KOPT-K1 (cell line): ENCODE measurements at regions not wholly inside any gene's neighbourhood (a gene's known extent, or its start where the extent isn't known, plus 50 kb on each side); places are given as distances from the start of the nearest gene placed in this dataset.

Experiments
- H3K27ac ChIP-seq: fragments of 200-600 bp; sonication (generic); 2 replicates; pipeline ENCODE4 v1.5.1; 2016; ENCODE audit warnings: antibody characterized with exemption, mild to moderate bottlenecking, low read depth, low read length; ENCODE audit not compliant: poor library complexity, severe bottlenecking
- H3K36me3 ChIP-seq: fragments of 200-600 bp; sonication (generic); 2 replicates; pipeline ENCODE4 v1.5.1; 2017; ENCODE audit warnings: antibody characterized with exemption, mild to moderate bottlenecking, low read length, moderate library complexity; ENCODE audit not compliant: insufficient read depth
- H3K9me3 ChIP-seq: fragments of 200-600 bp; sonication (generic); 2 replicates; pipeline ENCODE4 v1.5.1; 2017; ENCODE audit warnings: antibody characterized with exemption, low read length, mild to moderate bottlenecking; ENCODE audit not compliant: insufficient read depth, poor library complexity, severe bottlenecking

- H3K9me3 ChIP-seq, result no peaks in the 10 kb centered on the region
- no peak overlapping the region for H3K27ac ChIP-seq
- no peaks in the 10 kb centered on the region for H3K36me3 ChIP-seq
Measured at GRCh38 chr6:120876931-120877330, 457.3 kb downstream of the TBC1D32 start.

- Histone ChIP-seq H3K27ac (no peak overlapping the region), H3K9me3 (no peaks in the 10 kb centered on the region), H3K36me3 (no peaks in the 10 kb centered on the region)
Measured at GRCh38 chr6:120876424-120876823, 457.9 kb downstream of the TBC1D32 start.

- no peaks in the 10 kb centered on the region for H3K9me3 ChIP-seq
- no peak overlapping the region for H3K27ac ChIP-seq
Measured at GRCh38 chr6:120875900-120876299, 458.4 kb downstream of the TBC1D32 start.

GRCh38 chr6:120874422-120874821, 459.9 kb downstream of the TBC1D32 start:
- Histone ChIP-seq H3K9me3 (no peaks in the 10 kb centered on the region), H3K27ac (no peak overlapping the region), H3K36me3 (no peaks in the 10 kb centered on the region)

More at GRCh38 chr6:120875900-120876299, 458.4 kb downstream of the TBC1D32 start:
- no peaks in the 10 kb centered on the region for H3K36me3 ChIP-seq

- Histone ChIP-seq H3K36me3 (no peaks in the 10 kb centered on the region), H3K9me3 (no peaks in the 10 kb centered on the region), H3K27ac (no peak overlapping the region)
Measured at GRCh38 chr6:120873125-120873865, 461.0 kb downstream of the TBC1D32 start.

GRCh38 chr6:120872262-120872578, 462.1 kb downstream of the TBC1D32 start:
- H3K27ac ChIP-seq, result no peak overlapping the region
- no peaks in the 10 kb centered on the region for H3K36me3 ChIP-seq
- H3K9me3 ChIP-seq, result no peaks in the 10 kb centered on the region

- H3K36me3 ChIP-seq, result no peaks in the 10 kb centered on the region
- H3K9me3 ChIP-seq, result no peaks in the 10 kb centered on the region
- no peak overlapping the region for H3K27ac ChIP-seq
Measured at GRCh38 chr6:120871416-120872261, 462.6 kb downstream of the TBC1D32 start.

GRCh38 chr6:120869397-120869796, 464.9 kb downstream of the TBC1D32 start:
- Histone ChIP-seq H3K9me3 (no peaks in the 10 kb centered on the region), H3K27ac (no peak overlapping the region), H3K36me3 (no peaks in the 10 kb centered on the region)

GRCh38 chr6:120857422-120857821, 476.9 kb downstream of the TBC1D32 start:
- Histone ChIP-seq H3K36me3 (no peaks in the 10 kb centered on the region), H3K27ac (no peak overlapping the region)

GRCh38 chr6:120854583-120854982, 479.7 kb downstream of the TBC1D32 start:
- Histone ChIP-seq H3K36me3 (no peaks in the 10 kb centered on the region), H3K9me3 (no peaks in the 10 kb centered on the region)

More at GRCh38 chr6:120857422-120857821, 476.9 kb downstream of the TBC1D32 start:
- no peaks in the 10 kb centered on the region for H3K9me3 ChIP-seq

GRCh38 chr6:120853489-120853888, 480.8 kb downstream of the TBC1D32 start:
- no peaks in the 10 kb centered on the region for H3K9me3 ChIP-seq
- H3K36me3 ChIP-seq, result no peaks in the 10 kb centered on the region
- H3K27ac ChIP-seq, result no peak overlapping the region

More at GRCh38 chr6:120854583-120854982, 479.7 kb downstream of the TBC1D32 start:
- no peak overlapping the region for H3K27ac ChIP-seq

- H3K36me3 ChIP-seq, result no peaks in the 10 kb centered on the region
- H3K9me3 ChIP-seq, result no peaks in the 10 kb centered on the region
- no peak overlapping the region for H3K27ac ChIP-seq
Measured at GRCh38 chr6:120852293-120852849, 481.9 kb downstream of the TBC1D32 start.

GRCh38 chr6:120826253-120826652, 508.0 kb downstream of the TBC1D32 start:
- H3K36me3 ChIP-seq, result no peaks in the 10 kb centered on the region
- no peak overlapping the region for H3K27ac ChIP-seq
- H3K9me3 ChIP-seq, result no peaks in the 10 kb centered on the region

GRCh38 chr6:120816794-120817193, 517.5 kb downstream of the TBC1D32 start:
- no peaks in the 10 kb centered on the region for H3K9me3 ChIP-seq
- H3K36me3 ChIP-seq, result no peaks in the 10 kb centered on the region
- no peak overlapping the region for H3K27ac ChIP-seq

GRCh38 chr6:120805276-120805675, 529.0 kb downstream of the TBC1D32 start:
- Histone ChIP-seq H3K36me3 (no peaks in the 10 kb centered on the region), H3K27ac (no peak overlapping the region), H3K9me3 (no peaks in the 10 kb centered on the region)
